Ascending aorta (tissue), 2 donors: ENCODE measurements at regions not wholly inside any gene's neighbourhood (a gene's known extent, or its start where the extent isn't known, plus 50 kb on each side); places are given as distances from the start of the nearest gene placed in this dataset.
"Not testable (repeated sequence)": the region's sequence is repeated elsewhere in the genome, so short reads cannot be mapped to it uniquely, and the experiment has no call there.

Source experiments
- DNase-seq, 2 donors: peaks; one replicate each; pipeline ENCODE4 v3.0.0-alpha.2; 2019; ENCODE audit warnings: low spot score in 2 of 2
- H3K27ac ChIP-seq, 2 donors: fragments of 200-600 bp; sonication (generic); one replicate each; pipeline ENCODE4 v1.5.1; 2016 to 2017; ENCODE audit warnings: mild to moderate bottlenecking in 1 of 2
- H3K27me3 ChIP-seq: fragments of 200-600 bp; sonication (generic); one replicate; pipeline ENCODE4 v1.5.1; 2017
- H3K36me3 ChIP-seq, 2 donors: fragments of 200-600 bp; sonication (generic); one replicate each; pipeline ENCODE4 v1.5.1; 2016
- H3K4me1 ChIP-seq, 2 donors: fragments of 200-600 bp; sonication (generic); one replicate each; pipeline ENCODE4 v1.5.1; 2016 to 2017; ENCODE audit warnings: mild to moderate bottlenecking in 1 of 2
- H3K4me3 ChIP-seq, 2 donors: fragments of 200-600 bp; sonication (generic); one replicate each; pipeline ENCODE4 v1.5.1; 2016 to 2017; ENCODE audit warnings: mild to moderate bottlenecking in 1 of 2
- H3K9me3 ChIP-seq, 2 donors: fragments of 200-600 bp; sonication (generic); one replicate each; pipeline ENCODE4 v1.5.1; 2016
- intact Hi-C: fragments of 100-400 bp; cut with DNase I; formaldehyde crosslinking; loops from one replicate; pipeline ENCODE4 v1.15.1; 2023
- TF ChIP-seq, protein P1 (sequence below), 3 experiments: fragments of 200-600 bp in 2 of 3; fragments of 450-650 bp in 1 of 3; sonication (generic) in 2 of 3; IDR thresholded peaks; one replicate each; pipeline ENCODE4 v1.5.1; 2016 to 2019; ENCODE audit warnings: antibody characterized with exemption in 3 of 3, mild to moderate bottlenecking in 1 of 3, moderate library complexity in 1 of 3

DNA sequence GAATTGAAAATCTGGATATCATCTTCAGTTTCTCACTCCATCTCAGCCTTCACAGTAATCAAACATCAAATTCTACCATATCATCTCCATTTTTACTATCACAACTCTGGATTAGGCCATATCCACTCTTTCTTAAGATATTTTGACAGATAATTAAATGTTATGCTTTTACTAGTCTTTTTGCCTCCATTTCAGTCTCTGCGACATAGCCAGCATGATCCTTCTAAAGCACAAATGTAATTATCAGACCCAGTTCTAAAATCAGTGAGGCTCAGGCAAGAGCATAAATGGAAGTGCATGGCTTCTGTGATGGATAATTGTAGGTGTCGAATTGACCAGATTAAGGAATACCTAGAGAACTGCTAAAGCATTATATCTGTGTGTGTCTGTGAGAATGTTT, 307.7 kb downstream of the PCDH20 start:
- no peak for DNase-seq
- H3K9me3 ChIP-seq: no peaks in the 10 kb centered on the region
- H3K4me1 ChIP-seq: no peaks in the 10 kb centered on the region
- TF ChIP-seq, protein P1, sequence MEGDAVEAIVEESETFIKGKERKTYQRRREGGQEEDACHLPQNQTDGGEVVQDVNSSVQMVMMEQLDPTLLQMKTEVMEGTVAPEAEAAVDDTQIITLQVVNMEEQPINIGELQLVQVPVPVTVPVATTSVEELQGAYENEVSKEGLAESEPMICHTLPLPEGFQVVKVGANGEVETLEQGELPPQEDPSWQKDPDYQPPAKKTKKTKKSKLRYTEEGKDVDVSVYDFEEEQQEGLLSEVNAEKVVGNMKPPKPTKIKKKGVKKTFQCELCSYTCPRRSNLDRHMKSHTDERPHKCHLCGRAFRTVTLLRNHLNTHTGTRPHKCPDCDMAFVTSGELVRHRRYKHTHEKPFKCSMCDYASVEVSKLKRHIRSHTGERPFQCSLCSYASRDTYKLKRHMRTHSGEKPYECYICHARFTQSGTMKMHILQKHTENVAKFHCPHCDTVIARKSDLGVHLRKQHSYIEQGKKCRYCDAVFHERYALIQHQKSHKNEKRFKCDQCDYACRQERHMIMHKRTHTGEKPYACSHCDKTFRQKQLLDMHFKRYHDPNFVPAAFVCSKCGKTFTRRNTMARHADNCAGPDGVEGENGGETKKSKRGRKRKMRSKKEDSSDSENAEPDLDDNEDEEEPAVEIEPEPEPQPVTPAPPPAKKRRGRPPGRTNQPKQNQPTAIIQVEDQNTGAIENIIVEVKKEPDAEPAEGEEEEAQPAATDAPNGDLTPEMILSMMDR (IDR thresholded peaks at IDR 0.05): no peak
- no peak overlapping the region for H3K27ac ChIP-seq
- H3K27me3 ChIP-seq: no peaks in the 10 kb centered on the region
- no peaks in the 10 kb centered on the region for H3K36me3 ChIP-seq
- no peak overlapping the region for H3K4me3 ChIP-seq
- intact Hi-C loops: no loop called here

DNA sequence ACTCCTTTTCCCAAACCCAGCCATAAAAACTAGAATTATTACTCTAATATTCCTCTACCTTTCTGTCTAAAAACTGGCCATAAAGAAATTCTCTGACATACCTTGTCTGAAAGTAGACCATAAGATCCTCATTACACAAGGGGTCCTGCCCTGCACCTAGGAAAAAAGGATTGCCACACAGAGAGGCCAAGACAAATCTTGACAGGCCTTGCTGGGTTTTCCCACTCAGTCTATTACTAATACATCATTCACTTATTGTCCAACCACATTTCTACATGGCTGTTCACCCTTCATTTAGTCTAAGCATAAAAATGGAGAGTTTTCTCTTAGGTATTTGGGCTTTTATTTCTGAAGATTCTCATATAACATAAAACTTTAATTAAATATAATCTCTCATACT, 319.8 kb downstream of the PCDH20 start:
- intact Hi-C loops: no loop called here
- no peak for DNase-seq
- Histone ChIP-seq H3K27me3 (no peaks in the 10 kb centered on the region), H3K9me3 (no peaks in the 10 kb centered on the region), H3K4me3 (no peak overlapping the region), H3K36me3 (no peaks in the 10 kb centered on the region), H3K4me1 (no peaks in the 10 kb centered on the region), H3K27ac (no peak overlapping the region)
- TF ChIP-seq, protein P1 (IDR thresholded peaks at IDR 0.05): no peak

DNA sequence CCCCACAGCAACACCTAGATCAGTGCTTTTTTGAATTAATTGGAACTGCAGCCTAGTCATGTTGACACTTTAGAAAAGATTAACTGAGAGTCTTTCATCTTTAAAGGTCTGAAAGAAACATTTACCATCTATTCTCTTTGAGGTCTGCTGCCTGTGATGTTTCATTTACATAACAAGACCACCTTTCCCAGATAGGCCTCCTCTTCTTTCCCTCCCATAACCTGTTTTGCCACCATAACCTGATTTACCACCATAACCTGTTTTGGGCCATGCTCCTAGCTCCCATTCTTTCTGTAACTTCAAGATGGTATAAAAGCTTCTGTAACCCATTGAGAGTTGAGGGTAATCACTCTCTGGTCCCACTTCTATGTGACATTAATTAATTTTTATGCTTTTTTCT, 320.8 kb downstream of the PCDH20 start:
- TF ChIP-seq, protein P1 (IDR thresholded peaks at IDR 0.05): no peak
- DNase-seq: no peak
- no peaks in the 10 kb centered on the region for H3K36me3 ChIP-seq
- H3K4me1 ChIP-seq: no peaks in the 10 kb centered on the region
- no peak overlapping the region for H3K27ac ChIP-seq
- intact Hi-C loops: no loop called here
- H3K4me3 ChIP-seq: no peak overlapping the region
- no peaks in the 10 kb centered on the region for H3K9me3 ChIP-seq
- H3K27me3 ChIP-seq: no peaks in the 10 kb centered on the region

DNA sequence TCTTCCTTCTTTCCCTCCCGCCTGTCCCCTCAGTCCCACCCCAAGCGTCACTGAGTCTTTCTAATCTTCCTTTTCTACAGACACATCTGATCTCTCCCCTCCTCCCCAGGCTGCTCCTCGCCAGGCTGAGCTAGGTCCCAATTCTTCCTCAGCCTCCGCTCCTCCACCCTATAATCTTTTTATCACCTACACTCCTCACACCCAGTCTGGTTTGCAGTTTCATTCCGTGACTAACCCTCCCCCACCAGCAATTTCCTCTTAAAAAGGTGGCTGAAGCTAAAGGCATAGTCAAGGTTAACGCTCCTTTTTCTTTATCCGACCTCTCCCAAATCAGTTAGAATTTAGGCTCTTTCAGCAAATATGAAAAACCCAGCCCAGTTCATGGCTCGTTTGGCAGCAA, 325.8 kb downstream of the PCDH20 start:
- H3K36me3 ChIP-seq, H3K27me3 ChIP-seq, H3K27ac ChIP-seq, intact Hi-C loops, DNase-seq, H3K4me3 ChIP-seq, H3K9me3 ChIP-seq, H3K4me1 ChIP-seq: not testable (repeated sequence)

DNA sequence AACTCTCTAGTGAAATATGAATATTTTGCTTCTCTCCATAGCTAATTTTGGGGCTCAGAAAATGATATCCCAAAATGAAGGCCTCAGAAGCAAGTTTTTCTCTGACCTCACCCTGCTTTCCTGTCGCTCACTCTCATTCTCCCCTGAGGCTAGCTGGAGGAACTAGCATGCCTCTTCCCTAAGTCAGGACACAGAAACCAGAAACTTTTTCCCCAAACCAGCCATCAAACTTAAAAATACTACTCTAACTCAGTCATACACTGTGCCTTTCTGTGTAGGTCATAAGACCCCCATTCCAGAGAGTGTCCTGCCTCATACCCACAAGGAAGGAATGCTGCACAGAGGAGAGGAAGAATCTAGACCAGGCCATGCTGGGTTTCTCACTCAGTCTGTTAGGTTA, 329.6 kb downstream of the PCDH20 start:
- Histone ChIP-seq H3K4me3 (no peak overlapping the region), H3K4me1 (no peaks in the 10 kb centered on the region), H3K27me3 (no peaks in the 10 kb centered on the region), H3K36me3 (no peaks in the 10 kb centered on the region), H3K9me3 (no peaks in the 10 kb centered on the region), H3K27ac (no peak overlapping the region)
- DNase-seq: no peak
- TF ChIP-seq, protein P1 (IDR thresholded peaks at IDR 0.05): no peak
- intact Hi-C loops: no loop called here

DNA sequence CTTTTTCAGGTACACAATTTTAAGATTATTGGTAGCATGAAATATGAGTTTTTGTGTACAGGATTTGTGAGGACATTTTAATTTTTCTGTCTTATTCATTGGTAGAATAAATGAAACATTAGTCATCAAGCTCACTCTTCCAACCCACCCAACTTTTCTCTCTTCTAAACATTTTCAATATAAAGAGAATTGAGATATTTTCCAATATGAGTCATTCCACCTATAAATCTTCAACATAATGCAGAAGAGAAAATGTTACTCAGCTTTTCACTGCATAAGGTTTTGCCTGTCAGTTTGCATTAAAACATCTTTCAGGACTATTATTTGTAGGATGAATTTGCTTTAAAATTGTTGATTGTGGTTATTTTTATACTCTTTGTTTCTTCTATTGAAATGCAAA, 330.7 kb downstream of the PCDH20 start:
- TF ChIP-seq, protein P1 (IDR thresholded peaks at IDR 0.05): no peak
- Histone ChIP-seq H3K9me3 (no peaks in the 10 kb centered on the region), H3K27me3 (no peaks in the 10 kb centered on the region), H3K4me1 (no peaks in the 10 kb centered on the region), H3K27ac (no peak overlapping the region), H3K4me3 (no peak overlapping the region), H3K36me3 (no peaks in the 10 kb centered on the region)
- no peak for DNase-seq
- intact Hi-C loops: no loop called here
